Kidney epithelial cell (primary cell): ENCODE measurements at regions not wholly inside any gene's neighbourhood (a gene's known extent, or its start where the extent isn't known, plus 50 kb on each side); places are given as distances from the start of the nearest gene placed in this dataset.

Experiments used
- DNase-seq: peaks from one replicate; pipeline ENCODE4 v3.0.0-alpha.2; 2010; ENCODE audit warnings: low read depth
- H3K27me3 ChIP-seq: 2 replicates; pipeline ENCODE4 v1.6.0; 2011; ENCODE audit warnings: low read length; ENCODE audit not compliant: control insufficient read depth, insufficient read depth
- H3K36me3 ChIP-seq: 2 replicates; pipeline ENCODE4 v1.5.1; 2011; ENCODE audit warnings: low read length; ENCODE audit not compliant: control insufficient read depth, insufficient read depth
- H3K4me3 ChIP-seq: 2 replicates; pipeline ENCODE4 v1.5.1; 2011; ENCODE audit warnings: low read depth, mild to moderate bottlenecking, control low read depth, low read length
- CTCF ChIP-seq: IDR thresholded peaks from 2 replicates; pipeline ENCODE4 v1.5.1; 2011; ENCODE audit warnings: mild to moderate bottlenecking, moderate library complexity, low read length, control low read depth, inconsistent platforms; ENCODE audit not compliant: insufficient read depth, poor library complexity, severe bottlenecking

- no peak for TF ChIP-seq CTCF
- Histone ChIP-seq H3K4me3 (no peak overlapping the region), H3K36me3 (no peaks in the 10 kb centered on the region), H3K27me3 (peaks cover 5% of the 10 kb centered on the region)
- no peak for DNase-seq
These were observed 121.8 kb upstream of the POU3F1 start for GRCh38 chr1:38168365-38168764.

GRCh38 chr1:38166461-38166860, 119.9 kb upstream of the POU3F1 start:
- no peak for DNase-seq
- no peaks in the 10 kb centered on the region for H3K36me3 ChIP-seq
- H3K4me3 ChIP-seq, result no peak overlapping the region
- peaks cover 5% of the 10 kb centered on the region for H3K27me3 ChIP-seq
- no peak for TF ChIP-seq CTCF

- no peak for DNase-seq
- Histone ChIP-seq H3K27me3 (peaks cover 5% of the 10 kb centered on the region), H3K36me3 (no peaks in the 10 kb centered on the region), H3K4me3 (no peak overlapping the region)
- no peak for TF ChIP-seq CTCF
These were observed 107.3 kb upstream of the POU3F1 start for GRCh38 chr1:38153778-38154470.

- no peak for TF ChIP-seq CTCF
- peaks cover 5% of the 10 kb centered on the region for H3K27me3 ChIP-seq
- no peak overlapping the region for H3K4me3 ChIP-seq
- DNase-seq, result no peak
- H3K36me3 ChIP-seq, result no peaks in the 10 kb centered on the region
These were observed 106.6 kb upstream of the POU3F1 start for GRCh38 chr1:38153066-38153777.

GRCh38 chr1:38152351-38153065, 105.9 kb upstream of the POU3F1 start:
- peak; percentile 5 for TF ChIP-seq CTCF
- H3K36me3 ChIP-seq, result no peaks in the 10 kb centered on the region
- peaks cover 5% of the 10 kb centered on the region for H3K27me3 ChIP-seq
- no peak overlapping the region for H3K4me3 ChIP-seq
- no peak for DNase-seq
